ENCODE measurements at regions not wholly inside any gene's neighbourhood (a gene's known extent, or its start where the extent isn't known, plus 50 kb on each side); places are given as distances from the start of the nearest gene placed in this dataset.

DNA sequence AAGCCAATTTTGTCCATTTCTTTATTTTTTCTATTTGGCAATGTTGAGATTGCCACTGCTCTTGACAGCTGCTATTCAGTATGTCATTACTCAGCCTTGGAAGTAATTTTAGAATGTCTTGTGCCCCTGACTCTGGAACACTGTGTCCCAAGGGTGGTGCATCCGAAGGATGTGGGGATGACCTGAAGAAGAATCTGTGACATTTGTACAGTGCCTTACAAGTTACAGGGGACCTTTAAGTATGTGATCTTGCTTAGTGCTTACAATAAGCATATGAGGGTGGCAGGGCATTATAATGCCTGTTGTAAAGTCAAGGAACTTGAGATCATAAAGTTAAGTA lies 239.5 kb downstream of the REEP3 start:
- TF ChIP-seq CTCF (IDR thresholded peaks at IDR 0.05) (no peak), POLR2A (IDR thresholded peaks at IDR 0.05) (no peak)

Measured in body of pancreas (tissue), 4 donors.